ENCODE measurements at regions not wholly inside any gene's neighbourhood (a gene's known extent, or its start where the extent isn't known, plus 50 kb on each side); places are given as distances from the start of the nearest gene placed in this dataset.

- Histone ChIP-seq H3K4me3 (ENCODE audit: low read length, poor library complexity, severe bottlenecking) (no peak overlapping the region), H3K9me3 (ENCODE audit: insufficient read depth, low read depth, low read length) (peaks cover 7% of the 10 kb centered on the region; the same call in 1 of the 2 replicates), H3K4me2 (ENCODE audit: low read depth, low read length, poor library complexity, severe bottlenecking) (no peak overlapping the region), H3K9me2 (replicated peaks; ENCODE audit: low read depth, low read length) (no peaks in the 10 kb centered on the region), H4K20me1 (ENCODE audit: insufficient read depth, low read length, poor library complexity, severe bottlenecking) (no peaks in the 10 kb centered on the region), H3K27me3 (ENCODE audit: insufficient read depth, low read length, poor library complexity, severe bottlenecking) (no peaks in the 10 kb centered on the region), H2AFZ (ENCODE audit: low read length) (no peak overlapping the region), H3K4me1 (ENCODE audit: insufficient read depth, low read length, poor library complexity, severe bottlenecking) (no peaks in the 10 kb centered on the region), H3K79me2 (ENCODE audit: insufficient read depth, low read length) (no peaks in the 10 kb centered on the region), H3F3A (ENCODE audit: low read depth) (no peaks in the 10 kb centered on the region), H3K36me3 (ENCODE audit: insufficient read depth, low read length) (no peaks in the 10 kb centered on the region), H3K9ac (ENCODE audit: low read depth, low read length, poor library complexity, severe bottlenecking) (no peak overlapping the region)
- TF ChIP-seq CTCF (conservative IDR thresholded peaks at IDR 0.05; ENCODE audit: low read length) (no peak), EZH2phosphoT487 (IDR thresholded peaks at IDR 0.05; ENCODE audit: borderline replicate concordance) (no peak)
Measured at GRCh38 chr12:114868995-114869834, 185.2 kb upstream of the TBX3 start.

- Histone ChIP-seq H3K79me2 (ENCODE audit: insufficient read depth, low read length) (no peaks in the 10 kb centered on the region), H3F3A (ENCODE audit: low read depth) (no peaks in the 10 kb centered on the region), H2AFZ (ENCODE audit: low read length) (no peak overlapping the region), H3K9me3 (ENCODE audit: insufficient read depth, low read depth, low read length) (peaks cover 15% of the 10 kb centered on the region; the same call in 1 of the 2 replicates), H3K27me3 (ENCODE audit: insufficient read depth, low read length, poor library complexity, severe bottlenecking) (no peaks in the 10 kb centered on the region), H3K9ac (ENCODE audit: low read depth, low read length, poor library complexity, severe bottlenecking) (no peak overlapping the region), H3K9me2 (replicated peaks; ENCODE audit: low read depth, low read length) (no peaks in the 10 kb centered on the region), H3K4me3 (ENCODE audit: low read length, poor library complexity, severe bottlenecking) (no peak overlapping the region), H4K20me1 (ENCODE audit: insufficient read depth, low read length, poor library complexity, severe bottlenecking) (no peaks in the 10 kb centered on the region), H3K4me1 (ENCODE audit: insufficient read depth, low read length, poor library complexity, severe bottlenecking) (no peaks in the 10 kb centered on the region), H3K36me3 (ENCODE audit: insufficient read depth, low read length) (no peaks in the 10 kb centered on the region), H3K4me2 (ENCODE audit: low read depth, low read length, poor library complexity, severe bottlenecking) (no peak overlapping the region)
- TF ChIP-seq CTCF (conservative IDR thresholded peaks at IDR 0.05; ENCODE audit: low read length) (no peak), EZH2phosphoT487 (IDR thresholded peaks at IDR 0.05; ENCODE audit: borderline replicate concordance) (no peak)
Measured at GRCh38 chr12:114866331-114866730, 182.4 kb upstream of the TBX3 start.

GRCh38 chr12:114864837-114865551 is 181.0 kb upstream of the TBX3 start:
- Histone ChIP-seq H2AFZ (ENCODE audit: low read length) (no peak overlapping the region), H3K36me3 (ENCODE audit: insufficient read depth, low read length) (no peaks in the 10 kb centered on the region), H3F3A (ENCODE audit: low read depth) (no peaks in the 10 kb centered on the region), H3K4me3 (ENCODE audit: low read length, poor library complexity, severe bottlenecking) (no peak overlapping the region), H3K4me2 (ENCODE audit: low read depth, low read length, poor library complexity, severe bottlenecking) (no peak overlapping the region), H4K20me1 (ENCODE audit: insufficient read depth, low read length, poor library complexity, severe bottlenecking) (no peaks in the 10 kb centered on the region), H3K79me2 (ENCODE audit: insufficient read depth, low read length) (no peaks in the 10 kb centered on the region), H3K9ac (ENCODE audit: low read depth, low read length, poor library complexity, severe bottlenecking) (no peak overlapping the region), H3K4me1 (ENCODE audit: insufficient read depth, low read length, poor library complexity, severe bottlenecking) (no peaks in the 10 kb centered on the region), H3K27me3 (ENCODE audit: insufficient read depth, low read length, poor library complexity, severe bottlenecking) (no peaks in the 10 kb centered on the region), H3K9me3 (ENCODE audit: insufficient read depth, low read depth, low read length) (peaks cover 15% of the 10 kb centered on the region; the same call in 1 of the 2 replicates), H3K9me2 (replicated peaks; ENCODE audit: low read depth, low read length) (no peaks in the 10 kb centered on the region)
- TF ChIP-seq CTCF (conservative IDR thresholded peaks at IDR 0.05; ENCODE audit: low read length), result no peak
- TF ChIP-seq EZH2phosphoT487 (IDR thresholded peaks at IDR 0.05; ENCODE audit: borderline replicate concordance), result no peak

All from Loucy (cell line).